ENCODE measurements at regions not wholly inside any gene's neighbourhood (a gene's known extent, or its start where the extent isn't known, plus 50 kb on each side); places are given as distances from the start of the nearest gene placed in this dataset.

DNA sequence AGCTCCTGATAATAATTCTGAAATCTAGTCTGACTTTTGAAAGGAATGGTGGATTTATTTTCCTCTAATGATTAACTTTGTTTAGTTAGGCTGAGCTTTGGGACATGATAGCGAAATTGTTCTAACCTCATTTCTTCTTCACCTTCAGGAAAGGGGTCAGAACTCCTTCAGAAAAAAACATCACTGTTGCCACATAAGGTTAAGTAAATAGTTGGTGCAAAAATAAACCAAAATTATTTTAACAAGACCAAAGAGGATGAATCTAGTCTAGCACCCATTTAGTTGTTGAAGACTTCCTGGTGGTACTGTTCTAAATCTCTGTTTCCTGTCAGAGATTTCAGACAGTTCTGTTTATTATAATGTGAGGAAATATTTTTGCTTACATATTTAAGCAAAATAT lies 379.8 kb downstream of the UTRN start:
- TF ChIP-seq, protein P1, sequence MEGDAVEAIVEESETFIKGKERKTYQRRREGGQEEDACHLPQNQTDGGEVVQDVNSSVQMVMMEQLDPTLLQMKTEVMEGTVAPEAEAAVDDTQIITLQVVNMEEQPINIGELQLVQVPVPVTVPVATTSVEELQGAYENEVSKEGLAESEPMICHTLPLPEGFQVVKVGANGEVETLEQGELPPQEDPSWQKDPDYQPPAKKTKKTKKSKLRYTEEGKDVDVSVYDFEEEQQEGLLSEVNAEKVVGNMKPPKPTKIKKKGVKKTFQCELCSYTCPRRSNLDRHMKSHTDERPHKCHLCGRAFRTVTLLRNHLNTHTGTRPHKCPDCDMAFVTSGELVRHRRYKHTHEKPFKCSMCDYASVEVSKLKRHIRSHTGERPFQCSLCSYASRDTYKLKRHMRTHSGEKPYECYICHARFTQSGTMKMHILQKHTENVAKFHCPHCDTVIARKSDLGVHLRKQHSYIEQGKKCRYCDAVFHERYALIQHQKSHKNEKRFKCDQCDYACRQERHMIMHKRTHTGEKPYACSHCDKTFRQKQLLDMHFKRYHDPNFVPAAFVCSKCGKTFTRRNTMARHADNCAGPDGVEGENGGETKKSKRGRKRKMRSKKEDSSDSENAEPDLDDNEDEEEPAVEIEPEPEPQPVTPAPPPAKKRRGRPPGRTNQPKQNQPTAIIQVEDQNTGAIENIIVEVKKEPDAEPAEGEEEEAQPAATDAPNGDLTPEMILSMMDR (conservative IDR thresholded peaks at IDR 0.05; ENCODE audit: low read depth, low read length), result no peak
- TF ChIP-seq EZH2phosphoT487 (IDR thresholded peaks at IDR 0.05; ENCODE audit: borderline replicate concordance, low read length), result no peak
- no peak for TF ChIP-seq EZH2 (IDR thresholded peaks at IDR 0.05; ENCODE audit: low read length, unreplicated experiment)

Data from PC-3 (cell line).